Stimulated activated memory B cell treated with anti-CD40 and anti-IgM and Interleukin-4, amounts not matched to agents 10 μg/mL and 1 μg/mL and 100 μg/mL, for 72 hours (primary cell): ENCODE measurements at regions not wholly inside any gene's neighbourhood (a gene's known extent, or its start where the extent isn't known, plus 50 kb on each side); places are given as distances from the start of the nearest gene placed in this dataset.

ENCODE experiments used
- ATAC-seq: fragments of 150-1000 bp; cut with Tn5 transposase; 2 replicates; pipeline ENCODE4 v1.10.0; 2021
- H3K27ac Mint-ChIP-seq: one replicate; pipeline ENCODE4 v1.8.0; 2022; ENCODE audit warnings: mild to moderate bottlenecking, mixed read lengths
- H3K27me3 Mint-ChIP-seq: one replicate; pipeline ENCODE4 v1.8.0; 2022; ENCODE audit warnings: mixed read lengths
- H3K36me3 Mint-ChIP-seq: one replicate; pipeline ENCODE4 v1.8.0; 2022; ENCODE audit warnings: mixed read lengths
- H3K4me1 Mint-ChIP-seq: one replicate; pipeline ENCODE4 v1.8.0; 2022; ENCODE audit warnings: mixed read lengths
- H3K4me3 Mint-ChIP-seq: one replicate; pipeline ENCODE4 v1.8.0; 2022; ENCODE audit warnings: mild to moderate bottlenecking, moderate library complexity, mixed read lengths
- H3K9me3 Mint-ChIP-seq: one replicate; pipeline ENCODE4 v1.8.0; 2022; ENCODE audit warnings: mixed read lengths

- Mint-ChIP-seq H3K9me3 (peaks cover 3% of the 10 kb centered on the region), H3K27me3 (no peaks in the 10 kb centered on the region), H3K36me3 (no peaks in the 10 kb centered on the region), H3K27ac (no peak overlapping the region), H3K4me3 (no peak overlapping the region), H3K4me1 (peaks cover 15% of the 10 kb centered on the region)
- ATAC-seq: no peak
These were observed 277.7 kb upstream of the KLF6 start for GRCh38 chr10:4062751-4063150.

GRCh38 chr10:4062072-4062471 is 277.1 kb upstream of the KLF6 start:
- Mint-ChIP-seq H3K27me3 (no peaks in the 10 kb centered on the region), H3K4me1 (peaks cover 15% of the 10 kb centered on the region), H3K27ac (no peak overlapping the region), H3K36me3 (no peaks in the 10 kb centered on the region), H3K4me3 (no peak overlapping the region), H3K9me3 (peaks cover 3% of the 10 kb centered on the region)
- no peak for ATAC-seq

- Mint-ChIP-seq H3K27me3 (no peaks in the 10 kb centered on the region), H3K4me3 (no peak overlapping the region), H3K4me1 (peaks cover 15% of the 10 kb centered on the region)
These were observed 276.5 kb upstream of the KLF6 start for GRCh38 chr10:4061441-4061951.

GRCh38 chr10:4059471-4060138 is 274.6 kb upstream of the KLF6 start:
- Mint-ChIP-seq H3K36me3 (no peaks in the 10 kb centered on the region), H3K27ac (peak overlapping the region; percentile 71), H3K4me3 (no peak overlapping the region), H3K27me3 (no peaks in the 10 kb centered on the region), H3K4me1 (peaks cover 15% of the 10 kb centered on the region), H3K9me3 (peaks cover 3% of the 10 kb centered on the region)
- peak; percentile 84 for ATAC-seq

More at GRCh38 chr10:4061441-4061951, 276.5 kb upstream of the KLF6 start:
- Mint-ChIP-seq H3K9me3 (peaks cover 3% of the 10 kb centered on the region), H3K27ac (no peak overlapping the region), H3K36me3 (no peaks in the 10 kb centered on the region)
- no peak for ATAC-seq

- no peaks in the 10 kb centered on the region for H3K9me3 Mint-ChIP-seq
- no peaks in the 10 kb centered on the region for H3K36me3 Mint-ChIP-seq
- H3K27ac Mint-ChIP-seq: no peak overlapping the region
- no peak overlapping the region for H3K4me3 Mint-ChIP-seq
- H3K27me3 Mint-ChIP-seq: no peaks in the 10 kb centered on the region
- H3K4me1 Mint-ChIP-seq: peaks cover 20% of the 10 kb centered on the region
- ATAC-seq: no peak
These were observed 273.6 kb upstream of the KLF6 start for GRCh38 chr10:4058514-4059029.

GRCh38 chr10:4057725-4058513 is 272.9 kb upstream of the KLF6 start:
- peaks cover 21% of the 10 kb centered on the region for H3K4me1 Mint-ChIP-seq
- no peaks in the 10 kb centered on the region for H3K36me3 Mint-ChIP-seq
- no peaks in the 10 kb centered on the region for H3K9me3 Mint-ChIP-seq
- no peaks in the 10 kb centered on the region for H3K27me3 Mint-ChIP-seq
- ATAC-seq: no peak
- no peak overlapping the region for H3K4me3 Mint-ChIP-seq
- H3K27ac Mint-ChIP-seq: no peak overlapping the region

- Mint-ChIP-seq H3K36me3 (no peaks in the 10 kb centered on the region), H3K4me3 (no peak overlapping the region), H3K27ac (no peak overlapping the region), H3K4me1 (peaks cover 23% of the 10 kb centered on the region), H3K9me3 (no peaks in the 10 kb centered on the region), H3K27me3 (no peaks in the 10 kb centered on the region)
- no peak for ATAC-seq
These were observed 272.0 kb upstream of the KLF6 start for GRCh38 chr10:4057021-4057420.

- Mint-ChIP-seq H3K4me1 (peaks cover 31% of the 10 kb centered on the region), H3K36me3 (no peaks in the 10 kb centered on the region), H3K27me3 (no peaks in the 10 kb centered on the region), H3K4me3 (no peak overlapping the region), H3K9me3 (no peaks in the 10 kb centered on the region), H3K27ac (no peak overlapping the region)
- ATAC-seq: no peak
These were observed 269.8 kb upstream of the KLF6 start for GRCh38 chr10:4054656-4055435.

GRCh38 chr10:4053940-4054339 is 268.9 kb upstream of the KLF6 start:
- peak overlapping the region; percentile 16 for H3K27ac Mint-ChIP-seq
- peaks cover 26% of the 10 kb centered on the region for H3K4me1 Mint-ChIP-seq
- no peaks in the 10 kb centered on the region for H3K27me3 Mint-ChIP-seq
- no peak overlapping the region for H3K4me3 Mint-ChIP-seq
- peak; percentile 56 for ATAC-seq
- no peaks in the 10 kb centered on the region for H3K36me3 Mint-ChIP-seq
- no peaks in the 10 kb centered on the region for H3K9me3 Mint-ChIP-seq

- ATAC-seq: peak; percentile 54
- Mint-ChIP-seq H3K4me3 (peak overlapping the region; percentile 95), H3K9me3 (no peaks in the 10 kb centered on the region), H3K4me1 (peaks cover 26% of the 10 kb centered on the region), H3K36me3 (no peaks in the 10 kb centered on the region), H3K27me3 (no peaks in the 10 kb centered on the region), H3K27ac (peak overlapping the region; percentile 99)
These were observed 266.7 kb upstream of the KLF6 start for GRCh38 chr10:4051641-4052151.

GRCh38 chr10:4051011-4051640 is 266.1 kb upstream of the KLF6 start:
- Mint-ChIP-seq H3K27ac (peak overlapping the region; percentile 99), H3K4me1 (peaks cover 31% of the 10 kb centered on the region), H3K4me3 (peak overlapping the region; percentile 95)

GRCh38 chr10:4050061-4050460 is 265.1 kb upstream of the KLF6 start:
- Mint-ChIP-seq H3K4me1 (peaks cover 36% of the 10 kb centered on the region), H3K27me3 (no peaks in the 10 kb centered on the region), H3K4me3 (no peak overlapping the region), H3K27ac (no peak overlapping the region), H3K9me3 (no peaks in the 10 kb centered on the region), H3K36me3 (no peaks in the 10 kb centered on the region)
- no peak for ATAC-seq

More at GRCh38 chr10:4051011-4051640, 266.1 kb upstream of the KLF6 start:
- no peak for ATAC-seq
- H3K9me3 Mint-ChIP-seq: no peaks in the 10 kb centered on the region
- H3K36me3 Mint-ChIP-seq: no peaks in the 10 kb centered on the region
- H3K27me3 Mint-ChIP-seq: no peaks in the 10 kb centered on the region

- Mint-ChIP-seq H3K27ac (no peak overlapping the region), H3K9me3 (no peaks in the 10 kb centered on the region), H3K27me3 (no peaks in the 10 kb centered on the region), H3K4me3 (no peak overlapping the region), H3K4me1 (peaks cover 33% of the 10 kb centered on the region), H3K36me3 (no peaks in the 10 kb centered on the region)
- ATAC-seq: no peak
These were observed 264.3 kb upstream of the KLF6 start for GRCh38 chr10:4049348-4049747.

- H3K4me1 Mint-ChIP-seq: peaks cover 25% of the 10 kb centered on the region
- ATAC-seq: no peak
- no peaks in the 10 kb centered on the region for H3K27me3 Mint-ChIP-seq
- peak overlapping the region; percentile 23 for H3K27ac Mint-ChIP-seq
- H3K9me3 Mint-ChIP-seq: no peaks in the 10 kb centered on the region
- H3K4me3 Mint-ChIP-seq: no peak overlapping the region
- H3K36me3 Mint-ChIP-seq: no peaks in the 10 kb centered on the region
These were observed 263.3 kb upstream of the KLF6 start for GRCh38 chr10:4048236-4048864.
